Smooth muscle cell of the brain vasculature (primary cell): ENCODE measurements at regions not wholly inside any gene's neighbourhood (a gene's known extent, or its start where the extent isn't known, plus 50 kb on each side); places are given as distances from the start of the nearest gene placed in this dataset.
A peak's percentile ranks its signal among the peaks of the same experiment; 100 is the strongest.
"Not testable (repeated sequence)": the region's sequence is repeated elsewhere in the genome, so short reads cannot be mapped to it uniquely, and the experiment has no call there.

Experiments used
- DNase-seq: peaks from one replicate; pipeline ENCODE4 v3.0.0-alpha.2; 2012; ENCODE audit warnings: low read depth, low spot score

DNA sequence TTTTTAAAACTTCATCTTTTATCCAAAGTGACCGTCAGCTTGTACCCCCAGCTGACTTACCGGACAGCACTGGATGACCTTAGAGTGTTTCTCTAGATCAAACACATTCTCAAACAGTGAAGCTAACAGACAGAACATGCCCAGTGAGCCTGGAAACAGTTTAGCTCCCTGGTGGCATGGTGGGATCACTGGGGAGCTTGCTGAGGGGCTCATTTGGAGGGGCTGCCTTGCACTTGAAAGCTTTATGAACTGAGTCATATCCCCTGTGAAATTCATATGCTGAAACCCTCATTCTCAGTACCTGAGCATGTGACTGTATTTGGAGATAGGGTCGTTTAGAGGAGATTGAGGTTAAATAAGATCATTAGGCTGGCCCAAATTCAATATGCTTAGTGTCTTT is 2913.2 kb downstream of the RPIA start:
- DNase-seq: not testable (repeated sequence)

GRCh38 chr2:91623739-91624138 is 2932.3 kb downstream of the RPIA start:
- not testable (repeated sequence) for DNase-seq

- not testable (repeated sequence) for DNase-seq
These were observed 2937.0 kb downstream of the RPIA start for GRCh38 chr2:91628471-91628870.

- DNase-seq: peak; percentile 10
These were observed 2965.7 kb downstream of the RPIA start for GRCh38 chr2:91657193-91657592.

GRCh38 chr2:91658336-91658735 is 2966.9 kb downstream of the RPIA start:
- not testable (repeated sequence) for DNase-seq

- DNase-seq: not testable (repeated sequence)
These were observed 2967.9 kb downstream of the RPIA start for GRCh38 chr2:91659189-91659916.

DNA sequence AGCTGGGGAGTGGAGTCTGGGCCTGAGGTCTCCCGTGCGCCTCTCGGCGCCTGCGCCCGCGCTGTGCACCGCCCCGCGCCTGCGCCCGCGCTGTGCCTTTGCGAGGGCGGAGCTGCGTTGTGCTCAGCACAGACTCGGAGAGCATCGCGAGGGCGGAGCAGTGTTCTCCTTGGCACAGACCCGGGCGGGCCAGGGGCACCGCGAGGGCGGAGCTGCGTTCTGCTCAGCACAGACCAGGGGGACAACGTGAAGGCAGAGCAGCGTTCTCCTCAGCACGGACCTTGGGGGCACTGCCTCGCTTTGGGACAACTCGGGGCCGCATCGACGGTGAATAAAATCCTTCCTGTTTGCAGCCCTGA is 2968.4 kb downstream of the RPIA start:
- DNase-seq: peak; percentile 2

DNA sequence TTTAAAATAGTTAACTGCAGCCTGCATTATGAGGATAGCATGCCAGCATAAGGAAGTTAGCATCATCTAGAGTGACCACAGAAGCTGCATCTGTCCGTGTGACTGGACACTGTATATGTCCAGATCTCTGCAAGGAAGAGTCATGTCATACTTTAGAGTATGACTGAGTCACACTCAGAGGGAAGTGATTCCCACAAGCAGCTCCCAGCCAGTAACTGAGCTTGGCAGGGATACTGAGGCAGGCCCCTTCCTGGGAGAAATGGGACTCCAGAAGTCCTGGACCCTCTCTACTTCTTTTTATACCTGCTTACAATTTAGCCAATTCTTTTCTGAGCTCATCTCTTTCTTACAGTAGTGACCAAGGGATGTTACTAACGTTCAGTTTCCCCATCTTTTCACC is 2975.9 kb downstream of the RPIA start:
- DNase-seq: not testable (repeated sequence)

DNA sequence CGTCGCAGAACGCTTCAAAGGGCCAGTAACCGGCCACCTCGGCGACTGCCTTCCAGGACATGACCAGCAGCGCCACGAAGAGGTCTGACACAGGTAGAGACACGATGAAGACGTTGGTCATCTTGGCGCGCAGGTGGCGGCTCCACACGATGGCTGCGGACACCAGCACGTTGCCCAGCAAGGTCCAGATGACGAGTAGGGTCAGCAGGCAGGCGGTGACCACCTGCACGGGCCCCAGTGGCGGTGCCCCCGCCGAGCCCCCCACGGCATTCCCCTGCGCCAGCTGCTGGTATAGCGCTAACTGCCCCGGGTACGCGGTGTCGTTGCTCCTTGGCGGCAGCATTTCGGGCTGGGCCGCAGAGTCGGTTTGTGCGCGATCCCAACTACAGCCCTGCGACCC is 2994.1 kb downstream of the RPIA start:
- DNase-seq: not testable (repeated sequence)

DNA sequence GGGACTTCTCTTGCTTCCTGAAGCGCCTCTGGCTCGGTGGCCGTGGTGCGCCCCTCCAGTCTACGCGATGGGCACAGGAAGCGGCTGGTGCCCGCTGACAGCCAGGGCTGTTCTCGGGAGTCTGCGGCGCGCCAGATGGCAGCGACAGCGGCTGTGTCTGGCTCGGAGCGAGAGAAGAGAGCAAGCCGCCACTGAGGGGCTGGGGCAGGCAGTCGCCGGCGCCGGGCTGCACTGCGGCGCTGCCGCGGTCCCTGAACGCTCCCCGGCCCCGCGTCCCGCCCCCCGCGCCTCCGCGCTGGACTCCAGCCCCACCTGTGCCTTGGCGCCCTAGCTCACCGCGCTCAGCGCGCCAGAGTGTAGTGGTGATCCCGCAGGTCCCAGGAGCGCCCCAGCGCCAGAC is 2994.6 kb downstream of the RPIA start:
- not testable (repeated sequence) for DNase-seq
